Left lung (tissue), 4 donors: ENCODE measurements at regions not wholly inside any gene's neighbourhood (a gene's known extent, or its start where the extent isn't known, plus 50 kb on each side); places are given as distances from the start of the nearest gene placed in this dataset.

Experiments used
- ATAC-seq: fragments of 200-7000 bp; cut with Tn5 transposase; one replicate; pipeline ENCODE4 v1.9.1; 2020; ENCODE audit warnings: moderate library complexity
- DNase-seq, 4 donors: peaks; one replicate each; pipeline ENCODE4 v3.0.0-alpha.2; 2013 to 2020
- H3K27ac ChIP-seq, 2 donors: fragments of 200-600 bp; sonication (generic) in 1 of 2; one replicate each; pipeline versions ENCODE4 v1.5.0 to v1.8.0; 2020 to 2021
- H3K27me3 ChIP-seq, 2 donors: fragments of 200-600 bp; sonication (generic) in 1 of 2; one replicate each; pipeline versions ENCODE4 v1.5.0 to v1.8.0; 2020 to 2021
- H3K36me3 ChIP-seq, 2 donors: fragments of 200-600 bp; sonication (generic) in 1 of 2; one replicate each; pipeline versions ENCODE4 v1.5.0 to v1.8.0; 2020 to 2021
- H3K4me1 ChIP-seq, 2 donors: fragments of 200-600 bp; one replicate each; pipeline ENCODE4 v1.8.0; 2021
- H3K4me3 ChIP-seq, 2 donors: fragments of 200-600 bp; sonication (generic) in 1 of 2; one replicate each; pipeline versions ENCODE4 v1.5.0 to v1.8.0; 2020 to 2021; ENCODE audit warnings: mild to moderate bottlenecking in 1 of 2
- H3K9me3 ChIP-seq, 2 donors: fragments of 200-600 bp; sonication (generic) in 1 of 2; one replicate each; pipeline versions ENCODE4 v1.5.0 to v1.8.0; 2020 to 2021
- CTCF ChIP-seq, 2 donors: fragments of 200-600 bp; sonication (generic) in 1 of 2; IDR thresholded peaks; one replicate each; pipeline versions ENCODE4 v1.5.0 to v1.8.0; 2021; ENCODE audit warnings: antibody characterized with exemption in 2 of 2
- intact Hi-C, 2 donors: fragments of 100-400 bp; cut with DNase I; formaldehyde crosslinking; loops; one replicate each; pipeline versions ENCODE4 v1.11.2 to v1.14.2; 2022
- donor health status: DM: no; HTN: yes; CAD: no.
- donor health status: DM: no; HTN: no; CAD: no.

DNA sequence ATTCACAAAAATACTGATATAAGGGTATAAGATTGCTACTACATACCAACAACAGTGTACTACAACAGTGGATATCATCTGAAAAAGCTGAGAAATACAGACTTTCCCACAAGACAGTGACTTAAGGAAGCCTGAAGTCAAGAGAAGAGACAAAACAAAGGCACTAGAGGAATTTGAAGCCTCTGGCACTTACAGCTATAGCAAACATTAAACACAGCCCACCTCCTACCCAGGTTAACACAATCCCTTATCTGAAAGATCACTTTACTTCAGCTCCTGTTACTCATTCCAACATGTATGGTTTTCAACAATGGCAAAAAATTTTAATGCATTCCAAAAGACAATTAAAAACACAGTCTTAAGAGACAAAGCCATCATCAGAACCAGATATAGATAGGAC, 388.5 kb downstream of the JRKL start:
- H3K4me3 ChIP-seq: no peak overlapping the region
- intact Hi-C loops: no loop called here
- DNase-seq (no peak), ATAC-seq (no peak)
- no peaks in the 10 kb centered on the region for H3K27me3 ChIP-seq
- no peaks in the 10 kb centered on the region for H3K36me3 ChIP-seq
- H3K27ac ChIP-seq: no peak overlapping the region
- no peaks in the 10 kb centered on the region for H3K9me3 ChIP-seq
- no peak for TF ChIP-seq CTCF (IDR thresholded peaks at IDR 0.05)
- H3K4me1 ChIP-seq: no peaks in the 10 kb centered on the region

DNA sequence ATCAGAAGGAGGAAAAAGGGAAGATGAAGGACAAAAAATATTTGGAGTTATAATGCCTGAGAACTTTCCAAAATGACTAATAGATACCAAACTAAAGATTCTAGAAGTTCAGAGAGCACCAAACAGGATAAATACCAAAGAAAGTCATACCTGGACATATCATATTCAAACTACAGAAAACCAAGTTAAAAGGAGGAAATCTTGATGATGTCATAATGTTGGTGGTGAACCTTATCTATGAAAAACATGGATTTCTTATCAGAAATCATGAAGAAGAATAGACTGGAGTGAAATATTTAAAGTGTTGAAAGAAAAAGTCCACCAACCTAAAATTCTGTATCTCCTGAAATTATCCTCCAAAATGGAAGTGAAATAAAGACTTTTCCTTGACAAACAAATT, 389.2 kb downstream of the JRKL start:
- ATAC-seq (no peak), DNase-seq (no peak)
- intact Hi-C loops: no loop called here
- H3K27ac ChIP-seq: no peak overlapping the region
- no peak overlapping the region for H3K4me3 ChIP-seq
- no peaks in the 10 kb centered on the region for H3K4me1 ChIP-seq
- H3K27me3 ChIP-seq: no peaks in the 10 kb centered on the region
- no peaks in the 10 kb centered on the region for H3K36me3 ChIP-seq
- no peak for TF ChIP-seq CTCF (IDR thresholded peaks at IDR 0.05)
- no peaks in the 10 kb centered on the region for H3K9me3 ChIP-seq

DNA sequence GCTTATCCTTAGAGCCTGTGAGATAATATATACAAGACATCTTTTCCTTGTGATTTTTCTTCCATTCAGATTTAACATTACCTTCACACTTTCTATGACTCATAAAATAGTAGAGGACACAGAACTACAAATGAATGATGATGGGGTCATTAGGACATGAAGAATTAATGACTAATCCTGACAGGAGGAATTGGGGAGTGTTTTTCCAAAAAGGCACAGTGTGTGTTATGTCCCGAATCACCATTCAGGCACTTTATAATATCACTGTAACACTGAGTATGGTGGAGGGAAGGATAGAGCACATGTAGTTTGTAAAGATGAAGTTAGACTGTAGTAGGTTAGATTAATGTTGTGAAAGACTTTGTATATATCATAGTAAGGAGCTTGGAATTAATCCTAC, 391.3 kb downstream of the JRKL start:
- intact Hi-C loops: no loop called here
- Histone ChIP-seq H3K4me3 (no peak overlapping the region), H3K27ac (no peak overlapping the region), H3K27me3 (no peaks in the 10 kb centered on the region), H3K9me3 (no peaks in the 10 kb centered on the region), H3K36me3 (no peaks in the 10 kb centered on the region), H3K4me1 (no peaks in the 10 kb centered on the region)
- ATAC-seq (no peak), DNase-seq (no peak)
- TF ChIP-seq CTCF (IDR thresholded peaks at IDR 0.05): no peak

DNA sequence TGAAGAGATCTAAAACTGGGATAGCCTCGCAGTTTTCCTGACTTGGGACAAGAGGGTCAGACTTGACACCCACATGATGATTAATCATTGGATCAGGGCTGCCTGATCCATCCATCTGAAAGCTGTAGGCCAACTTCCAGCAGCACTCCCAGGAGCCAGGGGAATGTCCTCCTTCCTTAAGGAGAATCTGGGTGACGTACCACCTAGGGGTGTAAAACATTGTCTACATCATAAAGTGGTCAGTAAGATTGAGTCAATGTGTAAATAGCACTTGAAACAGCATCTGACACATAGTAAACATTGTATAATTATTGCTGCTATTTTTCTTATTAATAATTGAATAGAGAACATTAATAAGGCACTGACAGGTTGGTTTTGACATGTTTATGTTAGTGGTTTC, 392.8 kb downstream of the JRKL start:
- H3K27me3 ChIP-seq: no peaks in the 10 kb centered on the region
- DNase-seq (no peak), ATAC-seq (no peak)
- H3K36me3 ChIP-seq: no peaks in the 10 kb centered on the region
- no peaks in the 10 kb centered on the region for H3K4me1 ChIP-seq
- intact Hi-C loops: no loop called here
- TF ChIP-seq CTCF (IDR thresholded peaks at IDR 0.05): no peak
- H3K27ac ChIP-seq: no peak overlapping the region
- H3K9me3 ChIP-seq: peaks cover 0 to 1% of the 10 kb centered on the region in 2 donors
- H3K4me3 ChIP-seq: no peak overlapping the region

- intact Hi-C loops: no loop called here
- no peak for DNase-seq
Measured at GRCh38 chr11:96783311-96783710, 393.5 kb downstream of the JRKL start.

More at GRCh38 chr11:96783311-96783710, 393.5 kb downstream of the JRKL start:
- ATAC-seq: no peak
- Histone ChIP-seq H3K4me3 (no peak overlapping the region), H3K4me1 (no peaks in the 10 kb centered on the region), H3K27ac (no peak overlapping the region), H3K9me3 (peaks cover 0 to 3% of the 10 kb centered on the region in 2 donors), H3K36me3 (no peaks in the 10 kb centered on the region), H3K27me3 (no peaks in the 10 kb centered on the region)
- TF ChIP-seq CTCF (IDR thresholded peaks at IDR 0.05): no peak
